PC-9 (cell line): ENCODE measurements at regions not wholly inside any gene's neighbourhood (a gene's known extent, or its start where the extent isn't known, plus 50 kb on each side); places are given as distances from the start of the nearest gene placed in this dataset.
"Not testable (repeated sequence)": the region's sequence is repeated elsewhere in the genome, so short reads cannot be mapped to it uniquely, and the experiment has no call there.

ENCODE experiments used
- BruUV-seq: library from RNA; stranded (reverse); fragments of 400-500 nt; replicated peaks from 2 replicates; lab custom pipeline; 2021; lab: Mats Ljungman, UMichigan
- CTCF ChIA-PET: fragments of 300-600 bp; sonication (Branson Sonifier 250); formaldehyde crosslinking; loops from one replicate; lab custom pipeline; 2022; ENCODE audit warnings: antibody characterized with exemption; lab: Charles Lee
- POLR2A ChIA-PET: fragments of 300-600 bp; sonication (Branson Sonifier 250); formaldehyde crosslinking; loops from one replicate; lab custom pipeline; 2022; ENCODE audit warnings: antibody characterized with exemption; ENCODE audit not compliant: unreplicated experiment; lab: Charles Lee
- DNase-seq, 2 experiments: peaks; one replicate each; pipeline versions ENCODE4 v3.0.0 to v3.0.0-alpha.2; 2015 to 2022; ENCODE audit warnings: mixed read lengths in 1 of 2
- H2AFZ ChIP-seq: fragments of 200-600 bp; sonication (generic); 2 replicates; pipeline ENCODE4 v1.8.1; 2017; ENCODE audit warnings: antibody characterized with exemption
- H3F3A ChIP-seq: fragments of 200-600 bp; sonication (generic); 2 replicates; pipeline ENCODE4 v1.8.1; 2017; ENCODE audit warnings: antibody characterized with exemption, mild to moderate bottlenecking, low read depth; ENCODE audit not compliant: insufficient read depth
- H3K27ac ChIP-seq: fragments of 200-600 bp; sonication (generic); 2 replicates; pipeline ENCODE4 v1.6.1; 2016; ENCODE audit warnings: mixed run types
- H3K27me3 ChIP-seq: fragments of 200-600 bp; sonication (generic); 2 replicates; pipeline ENCODE4 v1.6.1; 2016; ENCODE audit warnings: low read depth, mixed run types; ENCODE audit not compliant: insufficient read depth
- H3K36me3 ChIP-seq: fragments of 200-600 bp; sonication (generic); 2 replicates; pipeline ENCODE4 v1.6.1; 2016; ENCODE audit warnings: low read depth, mixed run types
- H3K4me1 ChIP-seq: fragments of 200-600 bp; sonication (generic); replicated peaks from 2 replicates; pipeline ENCODE4 v1.6.1; 2016; ENCODE audit warnings: mixed run types; ENCODE audit not compliant: insufficient read depth
- H3K4me2 ChIP-seq: fragments of 200-600 bp; sonication (generic); 2 replicates; pipeline ENCODE4 v1.6.1; 2017; ENCODE audit warnings: mixed run types
- H3K4me3 ChIP-seq: fragments of 200-600 bp; sonication (generic); 2 replicates; pipeline ENCODE4 v1.6.1; 2016; ENCODE audit warnings: mixed run types
- H3K79me2 ChIP-seq: fragments of 200-600 bp; sonication (generic); 2 replicates; pipeline ENCODE4 v1.6.1; 2017; ENCODE audit warnings: low read depth, mixed run types
- H3K9me2 ChIP-seq: fragments of 200-600 bp; sonication (generic); 2 replicates; pipeline ENCODE4 v1.8.1; 2017; ENCODE audit warnings: mild to moderate bottlenecking; ENCODE audit not compliant: insufficient read depth
- H3K9me3 ChIP-seq: fragments of 200-600 bp; sonication (generic); 2 replicates; pipeline ENCODE4 v1.8.1; 2016; ENCODE audit warnings: low read depth; ENCODE audit not compliant: insufficient read depth
- H4K20me1 ChIP-seq: fragments of 200-600 bp; sonication (generic); 2 replicates; pipeline ENCODE4 v1.8.1; 2017; ENCODE audit not compliant: insufficient read depth
- CTCF ChIP-seq: fragments of 200-600 bp; sonication (generic); conservative IDR thresholded peaks from 2 replicates; pipeline ENCODE4 v1.6.1; 2017; ENCODE audit warnings: mixed run types, antibody characterized with exemption, mild to moderate bottlenecking, moderate library complexity
- EZH2 ChIP-seq: fragments of 200-600 bp; sonication (generic); IDR thresholded peaks from 2 replicates; pipeline ENCODE4 v1.8.0; 2017; ENCODE audit warnings: antibody characterized with exemption, low read depth
- intact Hi-C: fragments of 100-400 bp; cut with micrococcal nuclease; formaldehyde crosslinking; loops from one replicate; pipeline ENCODE4 v1.10.0; 2022; ENCODE audit not compliant: unreplicated experiment

- H3K79me2 ChIP-seq = no peaks in the 10 kb centered on the region
- POLR2A ChIA-PET = no interaction called here
- no peak for DNase-seq
- H4K20me1 ChIP-seq = no peaks in the 10 kb centered on the region
- H2AFZ ChIP-seq = no peak overlapping the region
- peaks cover 3% of the 10 kb centered on the region; the same call in 1 of the 2 replicates for H3K4me1 ChIP-seq
- intact Hi-C loops = no loop called here
- H3K27me3 ChIP-seq = no peaks in the 10 kb centered on the region
- H3K9me2 ChIP-seq = no peaks in the 10 kb centered on the region
- H3K4me3 ChIP-seq = no peak overlapping the region
- H3K27ac ChIP-seq = no peak overlapping the region
- H3K36me3 ChIP-seq = no peaks in the 10 kb centered on the region
- no peak overlapping the region for H3K4me2 ChIP-seq
- CTCF ChIA-PET = no interaction called here
- TF ChIP-seq CTCF (no peak), EZH2 (no peak)
- H3K9me3 ChIP-seq = no peaks in the 10 kb centered on the region
- no TSS peak for BruUV-seq
- no peaks in the 10 kb centered on the region for H3F3A ChIP-seq
Measured at GRCh38 chrX:53883196-53883595, 161.1 kb downstream of the PHF8 start.

- Histone ChIP-seq H3K9me3 (no peaks in the 10 kb centered on the region), H3K4me2 (no peak overlapping the region), H3K79me2 (no peaks in the 10 kb centered on the region), H3K4me3 (no peak overlapping the region), H3K9me2 (no peaks in the 10 kb centered on the region), H3K4me1 (peaks cover 3% of the 10 kb centered on the region; the same call in 1 of the 2 replicates), H3K27me3 (no peaks in the 10 kb centered on the region), H3F3A (no peaks in the 10 kb centered on the region), H2AFZ (no peak overlapping the region), H3K27ac (no peak overlapping the region), H4K20me1 (no peaks in the 10 kb centered on the region), H3K36me3 (no peaks in the 10 kb centered on the region)
- TF ChIP-seq EZH2 = no peak
- TF ChIP-seq CTCF = no peak
- POLR2A ChIA-PET = no interaction called here
- peak in 1 of 2 experiments; percentile 15 for DNase-seq
- intact Hi-C loops = no loop called here
- CTCF ChIA-PET = no interaction called here
- BruUV-seq = no TSS peak
Measured at GRCh38 chrX:53882331-53882730, 161.9 kb downstream of the PHF8 start.

- H3K9me3 ChIP-seq, H3F3A ChIP-seq, H4K20me1 ChIP-seq, H2AFZ ChIP-seq, H3K4me3 ChIP-seq, intact Hi-C loops, DNase-seq, H3K27ac ChIP-seq, H3K36me3 ChIP-seq, H3K9me2 ChIP-seq, H3K79me2 ChIP-seq, POLR2A ChIA-PET, BruUV-seq, H3K4me2 ChIP-seq, CTCF ChIA-PET, H3K27me3 ChIP-seq, H3K4me1 ChIP-seq: not testable (repeated sequence)
Measured at GRCh38 chrX:53880786-53881185, 163.5 kb downstream of the PHF8 start.

GRCh38 chrX:53859890-53860289 lies 173.4 kb upstream of the HUWE1 start:
- ChIA-PET CTCF (no interaction called here), POLR2A (no interaction called here)
- Histone ChIP-seq H3K27ac (no peak overlapping the region), H3K27me3 (no peaks in the 10 kb centered on the region), H3K79me2 (no peaks in the 10 kb centered on the region), H3K36me3 (no peaks in the 10 kb centered on the region), H3K4me3 (no peak overlapping the region), H3K4me1 (no peaks in the 10 kb centered on the region), H3F3A (no peaks in the 10 kb centered on the region), H3K4me2 (no peak overlapping the region), H4K20me1 (no peaks in the 10 kb centered on the region), H3K9me2 (no peaks in the 10 kb centered on the region), H2AFZ (no peak overlapping the region), H3K9me3 (no peaks in the 10 kb centered on the region)
- intact Hi-C loops = no loop called here
- DNase-seq = no peak
- BruUV-seq = no TSS peak
- TF ChIP-seq EZH2 (no peak), CTCF (no peak)
